ENCODE measurements at regions not wholly inside any gene's neighbourhood (a gene's known extent, or its start where the extent isn't known, plus 50 kb on each side); places are given as distances from the start of the nearest gene placed in this dataset.

- Histone ChIP-seq H3K4me3 (replicated peaks; ENCODE audit: insufficient read depth, low read length) (no peak overlapping the region), H3K27ac (replicated peaks) (no peak overlapping the region), H3K27me3 (ENCODE audit: insufficient read depth, poor library complexity, severe bottlenecking) (no peaks in the 10 kb centered on the region)
- no peak for DNase-seq (ENCODE audit: low read depth in 1 of 2, low spot score in 1 of 2)
- TF ChIP-seq GABPA (IDR thresholded peaks at IDR 0.05; ENCODE audit: low read depth) (no peak), POLR2AphosphoS5 (IDR thresholded peaks at IDR 0.05; ENCODE audit: low read depth) (no peak), REST (IDR thresholded peaks at IDR 0.05; ENCODE audit: insufficient replicate concordance, low read depth) (no peak), SPI1 (IDR thresholded peaks at IDR 0.05; ENCODE audit: borderline replicate concordance, low read depth) (no peak), CTCF (IDR thresholded peaks at IDR 0.05; ENCODE audit: insufficient read depth, low read length) (no peak)
Observed at GRCh38 chr22:48677168-48677520, 1150.5 kb downstream of the BRD1 start.

GRCh38 chr22:48676266-48677167, 1151.2 kb downstream of the BRD1 start:
- no peak for TF ChIP-seq GABPA (IDR thresholded peaks at IDR 0.05; ENCODE audit: low read depth)
- TF ChIP-seq POLR2AphosphoS5 (IDR thresholded peaks at IDR 0.05; ENCODE audit: low read depth), result no peak
- TF ChIP-seq CTCF (IDR thresholded peaks at IDR 0.05; ENCODE audit: insufficient read depth, low read length), result no peak
- Histone ChIP-seq H3K4me3 (replicated peaks; ENCODE audit: insufficient read depth, low read length) (no peak overlapping the region), H3K27me3 (ENCODE audit: insufficient read depth, poor library complexity, severe bottlenecking) (no peaks in the 10 kb centered on the region), H3K27ac (replicated peaks) (no peak overlapping the region)
- no peak for DNase-seq (ENCODE audit: low read depth in 1 of 2, low spot score in 1 of 2)

- no peak for DNase-seq (ENCODE audit: low read depth in 1 of 2, low spot score in 1 of 2)
- TF ChIP-seq GABPA (IDR thresholded peaks at IDR 0.05; ENCODE audit: low read depth) (no peak), REST (IDR thresholded peaks at IDR 0.05; ENCODE audit: insufficient replicate concordance, low read depth) (no peak), CTCF (IDR thresholded peaks at IDR 0.05; ENCODE audit: insufficient read depth, low read length) (no peak), POLR2AphosphoS5 (IDR thresholded peaks at IDR 0.05; ENCODE audit: low read depth) (no peak), SPI1 (IDR thresholded peaks at IDR 0.05; ENCODE audit: borderline replicate concordance, low read depth) (no peak)
- H3K27me3 ChIP-seq (ENCODE audit: insufficient read depth, poor library complexity, severe bottlenecking), result no peaks in the 10 kb centered on the region
Observed at GRCh38 chr22:48675830-48676145, 1151.9 kb downstream of the BRD1 start.

More at GRCh38 chr22:48675830-48676145, 1151.9 kb downstream of the BRD1 start:
- Histone ChIP-seq H3K27ac (replicated peaks) (no peak overlapping the region), H3K4me3 (replicated peaks; ENCODE audit: insufficient read depth, low read length) (no peak overlapping the region)

Data from HL-60 (cell line).